NB4 (cell line): ENCODE measurements at regions not wholly inside any gene's neighbourhood (a gene's known extent, or its start where the extent isn't known, plus 50 kb on each side); places are given as distances from the start of the nearest gene placed in this dataset.

ENCODE experiments used
- MAX ChIP-seq: IDR thresholded peaks from 2 replicates; pipeline ENCODE4 v1.6.1; 2011; ENCODE audit warnings: low read depth, low read length
- POLR2A ChIP-seq: IDR thresholded peaks from 2 replicates; pipeline ENCODE4 v1.6.1; 2011; ENCODE audit warnings: mild to moderate bottlenecking; ENCODE audit not compliant: insufficient read length; ENCODE audit errors: extremely low read depth

GRCh38 chr17:20934288-20934687, 108.5 kb downstream of the USP22 start:
- TF ChIP-seq MAX = no peak
- no peak for TF ChIP-seq POLR2A
